ENCODE measurements at regions not wholly inside any gene's neighbourhood (a gene's known extent, or its start where the extent isn't known, plus 50 kb on each side); places are given as distances from the start of the nearest gene placed in this dataset.
"Not testable (repeated sequence)": the region's sequence is repeated elsewhere in the genome, so short reads cannot be mapped to it uniquely, and the experiment has no call there.

- TF ChIP-seq CTCF (conservative IDR thresholded peaks at IDR 0.05; ENCODE audit: low read depth, low read length); EZH2 (IDR thresholded peaks at IDR 0.05; ENCODE audit: low read length, unreplicated experiment); EZH2phosphoT487 (IDR thresholded peaks at IDR 0.05; ENCODE audit: borderline replicate concordance, low read length): not testable (repeated sequence)
Measured at GRCh38 chr22:15772337-15772736, 82.5 kb downstream of the POTEH start.

Data from PC-3 (cell line).